Natural killer cell (primary cell): ENCODE measurements at regions not wholly inside any gene's neighbourhood (a gene's known extent, or its start where the extent isn't known, plus 50 kb on each side); places are given as distances from the start of the nearest gene placed in this dataset.

ENCODE experiments used
- ATAC-seq, 3 donors: fragments of 150-1000 bp in 2 of 3; fragments of 200-7000 bp in 1 of 3; cut with Tn5 transposase; 1 replicate in 1 of 3; 2 replicates in 2 of 3; pipeline ENCODE4 v1.10.0; 2021; ENCODE audit warnings: mild to moderate bottlenecking in 2 of 3, moderate library complexity in 2 of 3
- DNase-seq, 2 donors: peaks; one replicate each; pipeline versions ENCODE4 v3.0.0 to v3.0.0-alpha.2; 2013 to 2021; ENCODE audit warnings: mixed read lengths in 1 of 2
- H3K27ac ChIP-seq: one replicate; pipeline ENCODE4 v1.5.1; 2013; ENCODE audit warnings: mild to moderate bottlenecking, low read length
- H3K27me3 ChIP-seq: one replicate; pipeline ENCODE4 v1.6.1; 2013; ENCODE audit warnings: low read length; ENCODE audit not compliant: control insufficient read depth, insufficient read depth
- H3K36me3 ChIP-seq: one replicate; pipeline ENCODE4 v1.6.1; 2013; ENCODE audit warnings: low read length; ENCODE audit not compliant: control insufficient read depth, insufficient read depth
- H3K4me1 ChIP-seq: one replicate; pipeline ENCODE4 v1.6.1; 2013; ENCODE audit warnings: low read length; ENCODE audit not compliant: control insufficient read depth, insufficient read depth
- H3K4me3 ChIP-seq: one replicate; pipeline ENCODE4 v1.5.1; 2013; ENCODE audit warnings: low read length
- H3K9me3 ChIP-seq: one replicate; pipeline ENCODE4 v1.6.1; 2013; ENCODE audit warnings: low read length; ENCODE audit not compliant: control insufficient read depth, insufficient read depth
- H3K27ac Mint-ChIP-seq, 2 donors: one replicate each; pipeline ENCODE4 v1.8.0; 2022; ENCODE audit warnings: mild to moderate bottlenecking in 2 of 2, mixed read lengths in 2 of 2, moderate library complexity in 1 of 2
- H3K27me3 Mint-ChIP-seq, 2 donors: one replicate each; pipeline ENCODE4 v1.8.0; 2022; ENCODE audit warnings: low read depth in 2 of 2, mixed read lengths in 2 of 2
- H3K36me3 Mint-ChIP-seq: one replicate; pipeline ENCODE4 v1.8.0; 2022; ENCODE audit warnings: mixed read lengths
- H3K4me1 Mint-ChIP-seq, 2 donors: one replicate each; pipeline ENCODE4 v1.8.0; 2022; ENCODE audit warnings: mixed read lengths in 2 of 2
- H3K4me3 Mint-ChIP-seq: one replicate; pipeline ENCODE4 v1.8.0; 2022; ENCODE audit warnings: mild to moderate bottlenecking, moderate library complexity, mixed read lengths
- H3K9me3 Mint-ChIP-seq, 2 donors: one replicate each; pipeline ENCODE4 v1.8.0; 2022; ENCODE audit warnings: mixed read lengths in 2 of 2
- WGBS: methylation state at CpG from one replicate; pipeline ENCODE4 v1.1.7; 2013; ENCODE audit warnings: missing lambda C conversion rate; ENCODE audit not compliant: insufficient coverage; 5-methylcytosine and 5-hydroxymethylcytosine counted together
- intact Hi-C: fragments of 100-400 bp; cut with micrococcal nuclease; formaldehyde crosslinking; loops from one replicate; pipeline ENCODE4 v1.14.2; 2022
- TF ChIP-seq, protein P1 (sequence below): fragments of 200-600 bp; IDR thresholded peaks from one replicate; pipeline ENCODE4 v1.8.0; 2022; ENCODE audit warnings: antibody characterized with exemption

DNA sequence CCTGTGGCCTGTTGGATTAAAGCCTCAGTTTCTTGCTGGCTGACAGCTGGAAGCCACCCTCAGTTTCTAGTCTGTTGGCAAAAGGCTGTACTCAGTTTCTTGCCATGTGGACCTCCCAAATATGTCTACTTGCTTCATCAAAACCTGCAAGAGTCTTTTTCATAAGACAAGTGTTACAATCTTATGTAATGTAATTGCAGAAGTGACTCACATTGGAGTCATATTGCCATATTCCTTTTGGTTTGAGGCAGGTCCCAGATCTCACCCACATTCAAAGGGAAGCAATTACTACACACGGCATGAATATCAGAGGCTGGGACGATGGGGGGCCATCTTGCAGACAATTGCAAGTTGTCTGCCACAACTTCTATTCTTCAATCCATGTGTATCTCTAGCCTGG, 286.7 kb upstream of the IL12B start:
- no peaks in the 10 kb centered on the region for H3K36me3 ChIP-seq
- TF ChIP-seq, protein P1, sequence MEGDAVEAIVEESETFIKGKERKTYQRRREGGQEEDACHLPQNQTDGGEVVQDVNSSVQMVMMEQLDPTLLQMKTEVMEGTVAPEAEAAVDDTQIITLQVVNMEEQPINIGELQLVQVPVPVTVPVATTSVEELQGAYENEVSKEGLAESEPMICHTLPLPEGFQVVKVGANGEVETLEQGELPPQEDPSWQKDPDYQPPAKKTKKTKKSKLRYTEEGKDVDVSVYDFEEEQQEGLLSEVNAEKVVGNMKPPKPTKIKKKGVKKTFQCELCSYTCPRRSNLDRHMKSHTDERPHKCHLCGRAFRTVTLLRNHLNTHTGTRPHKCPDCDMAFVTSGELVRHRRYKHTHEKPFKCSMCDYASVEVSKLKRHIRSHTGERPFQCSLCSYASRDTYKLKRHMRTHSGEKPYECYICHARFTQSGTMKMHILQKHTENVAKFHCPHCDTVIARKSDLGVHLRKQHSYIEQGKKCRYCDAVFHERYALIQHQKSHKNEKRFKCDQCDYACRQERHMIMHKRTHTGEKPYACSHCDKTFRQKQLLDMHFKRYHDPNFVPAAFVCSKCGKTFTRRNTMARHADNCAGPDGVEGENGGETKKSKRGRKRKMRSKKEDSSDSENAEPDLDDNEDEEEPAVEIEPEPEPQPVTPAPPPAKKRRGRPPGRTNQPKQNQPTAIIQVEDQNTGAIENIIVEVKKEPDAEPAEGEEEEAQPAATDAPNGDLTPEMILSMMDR = no peak
- H3K27me3 Mint-ChIP-seq = peaks cover 11 to 14% of the 10 kb centered on the region in 2 donors

DNA sequence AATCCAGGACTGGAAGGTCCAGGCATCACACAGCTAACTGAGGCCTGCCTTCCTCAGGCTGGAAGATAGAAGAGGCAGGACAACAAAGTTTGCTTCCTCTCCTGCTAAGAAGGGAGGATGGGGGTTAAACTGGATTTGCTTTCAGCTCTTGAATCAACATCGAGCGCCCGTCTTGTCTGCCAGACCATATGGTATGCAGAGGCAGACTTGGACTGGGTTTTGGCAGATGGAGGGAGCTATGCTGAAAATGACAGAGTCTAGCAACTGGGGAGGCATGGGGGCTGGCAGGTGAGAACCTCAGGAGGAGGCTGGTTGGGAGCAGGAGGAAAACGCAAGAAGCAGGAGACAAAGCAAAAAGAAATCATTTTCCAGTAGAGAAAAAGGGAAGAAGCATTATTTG, 289.5 kb upstream of the IL12B start:
- Mint-ChIP-seq H3K4me1 (no peaks in the 10 kb centered on the region), H3K36me3 (peaks cover 17% of the 10 kb centered on the region), H3K4me3 (no peak overlapping the region), H3K9me3 (peaks cover 4 to 6% of the 10 kb centered on the region in 2 donors), H3K27ac (no peak overlapping the region), H3K27me3 (peaks cover 6 to 16% of the 10 kb centered on the region in 2 donors)
- TF ChIP-seq, protein P1 = no peak
- no peaks in the 10 kb centered on the region for H3K36me3 ChIP-seq
- no peak for DNase-seq
- no peak for ATAC-seq
- H3K9me3 ChIP-seq = peaks cover 7% of the 10 kb centered on the region
- WGBS = 96% methylated on average over 4 of the region's 4 CpGs
- no peaks in the 10 kb centered on the region for H3K4me1 ChIP-seq
- no peak overlapping the region for H3K27ac ChIP-seq
- no peak overlapping the region for H3K4me3 ChIP-seq
- no peaks in the 10 kb centered on the region for H3K27me3 ChIP-seq
- intact Hi-C loops = no loop called here

More for the DNA sequence above, 286.7 kb upstream of the IL12B start:
- Histone ChIP-seq H3K4me3 (no peak overlapping the region), H3K9me3 (peaks cover 4% of the 10 kb centered on the region), H3K4me1 (no peaks in the 10 kb centered on the region), H3K27ac (no peak overlapping the region), H3K27me3 (no peaks in the 10 kb centered on the region)
- ATAC-seq (no peak), DNase-seq (no peak)
- Mint-ChIP-seq H3K4me3 (no peak overlapping the region), H3K4me1 (no peaks in the 10 kb centered on the region), H3K36me3 (peaks cover 2% of the 10 kb centered on the region), H3K27ac (no peak overlapping the region), H3K9me3 (no peaks in the 10 kb centered on the region)
- 50% methylated on average over 2 of the region's 2 CpGs for WGBS
- intact Hi-C loops = no loop called here

DNA sequence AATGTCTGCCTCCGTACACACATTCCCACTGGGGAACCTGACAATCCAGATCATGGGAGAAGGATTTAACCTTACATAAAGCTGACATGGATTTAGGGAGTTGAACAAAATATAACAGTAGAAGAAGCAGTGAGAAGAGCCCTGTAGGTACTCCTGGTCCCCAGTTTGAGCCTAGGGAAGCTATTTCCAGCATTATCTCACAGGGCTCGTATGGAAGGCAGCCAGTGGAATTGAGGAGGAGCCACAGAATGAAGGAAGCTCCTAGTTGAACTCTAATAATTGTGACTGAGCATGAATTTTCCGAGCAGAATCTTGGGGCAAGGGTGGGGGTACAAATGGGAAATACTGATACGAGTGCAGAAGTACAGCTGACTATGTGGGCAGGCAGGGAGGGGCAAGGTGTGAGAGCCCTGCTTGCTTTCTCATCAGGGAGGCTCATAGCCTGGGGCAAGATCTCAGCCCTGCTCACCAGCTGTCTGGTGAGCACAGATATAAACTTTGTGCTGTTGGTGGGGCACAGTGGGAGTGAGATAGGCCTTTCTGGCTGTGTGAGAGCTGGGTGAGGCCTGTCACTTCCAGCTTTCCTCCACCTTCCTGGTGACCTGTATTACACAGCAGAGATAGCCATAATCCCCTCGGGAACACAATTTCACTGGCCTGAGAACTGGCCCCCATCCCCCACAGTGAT, 290.7 kb upstream of the IL12B start:
- DNase-seq (no peak), ATAC-seq (no peak)
- no peaks in the 10 kb centered on the region for H3K4me1 Mint-ChIP-seq
- H3K27ac Mint-ChIP-seq = no peak overlapping the region
- 92% methylated on average over 5 of the region's 5 CpGs for WGBS
- H3K27me3 Mint-ChIP-seq = peaks cover 18 to 21% of the 10 kb centered on the region in 2 donors
- intact Hi-C loops = no loop called here
- peaks cover 4 to 8% of the 10 kb centered on the region in 2 donors for H3K9me3 Mint-ChIP-seq
- Histone ChIP-seq H3K4me3 (no peak overlapping the region), H3K27me3 (no peaks in the 10 kb centered on the region), H3K4me1 (no peaks in the 10 kb centered on the region), H3K9me3 (peaks cover 7% of the 10 kb centered on the region), H3K27ac (no peak overlapping the region), H3K36me3 (no peaks in the 10 kb centered on the region)
- peaks cover 17% of the 10 kb centered on the region for H3K36me3 Mint-ChIP-seq
- no peak overlapping the region for H3K4me3 Mint-ChIP-seq
- TF ChIP-seq, protein P1 = no peak

DNA sequence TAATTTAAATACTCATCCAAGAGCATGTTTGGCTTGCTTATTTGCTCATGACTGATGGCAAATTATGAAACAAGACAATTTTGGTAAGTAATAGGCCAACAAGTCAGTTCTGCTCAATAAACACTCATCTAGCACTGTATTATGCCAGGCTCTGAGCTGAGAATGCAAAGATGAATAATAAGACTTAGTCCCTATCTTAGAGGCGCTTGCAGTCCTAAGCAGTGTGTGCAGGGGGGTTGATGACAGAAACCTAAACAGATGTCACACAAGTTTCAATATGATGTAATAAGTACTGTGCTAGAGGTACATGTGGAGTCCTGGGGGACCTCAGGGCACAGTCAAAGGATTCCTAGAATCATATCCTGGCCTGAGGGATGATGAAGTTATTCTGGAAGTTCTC, 287.6 kb upstream of the ADRA1B start:
- no peak overlapping the region for H3K4me3 ChIP-seq
- H3K4me1 Mint-ChIP-seq = no peaks in the 10 kb centered on the region
- intact Hi-C loops = no loop called here
- DNase-seq (no peak), ATAC-seq (no peak)
- H3K27ac ChIP-seq = no peak overlapping the region
- peaks cover 5 to 16% of the 10 kb centered on the region in 2 donors for H3K27me3 Mint-ChIP-seq
- no peak overlapping the region for H3K4me3 Mint-ChIP-seq
- H3K27ac Mint-ChIP-seq = no peak overlapping the region
- WGBS = 73% methylated on average over 1 of the region's 1 CpG
- H3K9me3 Mint-ChIP-seq = peaks cover 2 to 3% of the 10 kb centered on the region in 2 donors
- H3K4me1 ChIP-seq = no peaks in the 10 kb centered on the region
- H3K9me3 ChIP-seq = no peaks in the 10 kb centered on the region
- H3K27me3 ChIP-seq = no peaks in the 10 kb centered on the region
- H3K36me3 Mint-ChIP-seq = no peaks in the 10 kb centered on the region
- TF ChIP-seq, protein P1 = no peak
- H3K36me3 ChIP-seq = no peaks in the 10 kb centered on the region
